Cardiac fibroblast (primary cell): ENCODE measurements at regions not wholly inside any gene's neighbourhood (a gene's known extent, or its start where the extent isn't known, plus 50 kb on each side); places are given as distances from the start of the nearest gene placed in this dataset.
A peak's percentile ranks its signal among the peaks of the same experiment; 100 is the strongest.

Experiments
- DNase-seq, 2 donors: peaks; one replicate each; pipeline versions ENCODE4 v3.0.0 to v3.0.0-alpha.2; 2010; ENCODE audit warnings: low read depth in 2 of 2
- H3K4me3 ChIP-seq, 2 donors: replicated peaks in 1 of 2; 1 replicate in 1 of 2; 2 replicates in 1 of 2; pipeline ENCODE4 v1.5.1; 2011; ENCODE audit warnings: low read depth in 2 of 2, low read length in 2 of 2, mild to moderate bottlenecking in 2 of 2, moderate library complexity in 1 of 2
- CTCF ChIP-seq: IDR thresholded peaks from one replicate; pipeline ENCODE4 v1.5.1; 2011; ENCODE audit warnings: low read depth, mild to moderate bottlenecking, low read length, inconsistent platforms

- H3K4me3 ChIP-seq: no peak overlapping the region
- TF ChIP-seq CTCF: no peak
- peak; percentile 11 to 32 for DNase-seq
Observed at GRCh38 chr3:74465715-74466410, 148.6 kb downstream of the CNTN3 start.

GRCh38 chr3:74463515-74463914 lies 150.9 kb downstream of the CNTN3 start:
- H3K4me3 ChIP-seq: no peak overlapping the region
- no peak for DNase-seq
- TF ChIP-seq CTCF: no peak

- DNase-seq: no peak
- H3K4me3 ChIP-seq: no peak overlapping the region
- TF ChIP-seq CTCF: no peak
Observed at GRCh38 chr3:74456166-74456565, 158.3 kb downstream of the CNTN3 start.

GRCh38 chr3:74447221-74447620 lies 167.2 kb downstream of the CNTN3 start:
- no peak for DNase-seq
- H3K4me3 ChIP-seq: no peak overlapping the region
- no peak for TF ChIP-seq CTCF

GRCh38 chr3:74445541-74445940 lies 168.9 kb downstream of the CNTN3 start:
- H3K4me3 ChIP-seq: no peak overlapping the region
- TF ChIP-seq CTCF: no peak

GRCh38 chr3:74443102-74443501 lies 171.4 kb downstream of the CNTN3 start:
- peak; percentile 20 to 63 for DNase-seq
- H3K4me3 ChIP-seq: no peak overlapping the region
- no peak for TF ChIP-seq CTCF

More at GRCh38 chr3:74445541-74445940, 168.9 kb downstream of the CNTN3 start:
- DNase-seq: no peak

GRCh38 chr3:74442683-74443082 lies 171.8 kb downstream of the CNTN3 start:
- no peak overlapping the region for H3K4me3 ChIP-seq
- TF ChIP-seq CTCF: no peak
- no peak for DNase-seq
